Endothelial cell of umbilical vein (primary cell): ENCODE measurements at regions not wholly inside any gene's neighbourhood (a gene's known extent, or its start where the extent isn't known, plus 50 kb on each side); places are given as distances from the start of the nearest gene placed in this dataset.

Experiments used
- BruUV-seq: library from RNA; stranded (reverse); fragments of 400-500 nt; replicated peaks from 2 replicates; lab custom pipeline; 2021; lab: Mats Ljungman, UMichigan
- CTCF ChIA-PET: fragments of 300-600, 350-600 bp; sonication (Branson Sonifier 250); formaldehyde crosslinking; loops from one replicate; lab custom pipeline; 2021; ENCODE audit warnings: antibody characterized with exemption, inconsistent platforms; lab: Charles Lee
- POLR2A ChIA-PET: fragments of 300-600, 350-600 bp; sonication (Branson Sonifier 250); formaldehyde crosslinking; loops from one replicate; lab custom pipeline; 2021; ENCODE audit warnings: antibody characterized with exemption, inconsistent platforms; lab: Charles Lee
- DNase-seq: peaks from one replicate; pipeline ENCODE4 v3.0.0-alpha.2; 2011; ENCODE audit warnings: low read depth, low spot score
- FAIRE-seq: peaks from 2 replicates; lab custom pipeline; 2011; peaks lifted over from hg19 to GRCh38; lab: Jason Lieb, UNC
- H2AFZ ChIP-seq: 2 replicates; pipeline ENCODE4 v1.6.0; 2012; ENCODE audit warnings: low read depth, low read length, control low read depth, inconsistent platforms
- H3K27ac ChIP-seq: 2 replicates; pipeline ENCODE4 v1.5.1; 2011; ENCODE audit warnings: low read depth, mild to moderate bottlenecking, control low read depth, low read length, moderate library complexity; ENCODE audit not compliant: insufficient read depth
- H3K27me3 ChIP-seq, 2 experiments: 2 replicates each; pipeline versions ENCODE4 v1.6.0 to v1.6.1; 2011; ENCODE audit warnings: low read length in 2 of 2, mixed read lengths in 1 of 2; ENCODE audit not compliant: control insufficient read depth in 2 of 2, insufficient read depth in 2 of 2
- H3K36me3 ChIP-seq, 2 experiments: 2 replicates in 1 of 2; 3 replicates in 1 of 2; pipeline ENCODE4 v1.5.1; 2011; ENCODE audit warnings: low read length in 2 of 2, mild to moderate bottlenecking in 1 of 2, moderate library complexity in 1 of 2; ENCODE audit not compliant: control insufficient read depth in 2 of 2, insufficient read depth in 2 of 2; ENCODE audit errors: extremely low read depth in 1 of 2
- H3K4me1 ChIP-seq: 3 replicates; pipeline ENCODE4 v1.5.1; 2011; ENCODE audit warnings: mild to moderate bottlenecking, low read length; ENCODE audit not compliant: control insufficient read depth, insufficient read depth; ENCODE audit errors: extremely low read depth
- H3K4me2 ChIP-seq: 2 replicates; pipeline ENCODE4 v1.6.1; 2011; ENCODE audit warnings: low read length, control low read depth, mixed read lengths; ENCODE audit not compliant: insufficient read depth
- H3K4me3 ChIP-seq, 3 experiments: fragments of 200-600 bp in 1 of 3; sonication (generic), shearing (Covaris generic) in 1 of 3; replicated peaks in 1 of 3; 2 replicates each; pipeline ENCODE4 v1.5.1; 2011 to 2016; ENCODE audit warnings: control low read depth in 3 of 3, low read length in 3 of 3, mild to moderate bottlenecking in 2 of 3, inconsistent platforms in 1 of 3, low read depth in 1 of 3, moderate library complexity in 1 of 3; ENCODE audit not compliant: insufficient read depth in 1 of 3
- H3K79me2 ChIP-seq: 2 replicates; pipeline ENCODE4 v1.6.0; 2012; ENCODE audit warnings: low read length, inconsistent platforms; ENCODE audit not compliant: control insufficient read depth, insufficient read depth
- H3K9ac ChIP-seq: replicated peaks from 2 replicates; pipeline ENCODE3; 2011; ENCODE audit warnings: low read length, control low read depth; ENCODE audit not compliant: insufficient read depth; ENCODE audit errors: extremely low read depth
- H3K9me1 ChIP-seq: replicated peaks from 3 replicates; pipeline ENCODE4 v1.6.0; 2011; ENCODE audit warnings: mild to moderate bottlenecking, low read length; ENCODE audit not compliant: control insufficient read depth, insufficient read depth; ENCODE audit errors: extremely low read depth
- H3K9me3 ChIP-seq: replicated peaks from 2 replicates; pipeline ENCODE4 v1.5.1; 2012; ENCODE audit warnings: low read length, inconsistent platforms; ENCODE audit not compliant: control insufficient read depth, insufficient read depth
- H4K20me1 ChIP-seq: replicated peaks from 2 replicates; pipeline ENCODE3; 2011; ENCODE audit warnings: mild to moderate bottlenecking, low read length; ENCODE audit not compliant: control insufficient read depth, insufficient read depth; ENCODE audit errors: extremely low read depth
- CTCF ChIP-seq, 2 donors: IDR thresholded peaks; 1 replicate in 1 of 2; 2 replicates in 1 of 2; pipeline ENCODE4 v1.5.1; 2011; ENCODE audit warnings: low read length in 2 of 2, mild to moderate bottlenecking in 2 of 2, moderate library complexity in 2 of 2, control low read depth in 1 of 2, inconsistent platforms in 1 of 2, low read depth in 1 of 2; ENCODE audit not compliant: insufficient read depth in 1 of 2; ENCODE audit errors: extremely low read depth in 1 of 2
- EZH2 ChIP-seq: IDR thresholded peaks from 2 replicates; pipeline ENCODE4 v1.6.1; 2012; ENCODE audit warnings: borderline replicate concordance, low read depth, mild to moderate bottlenecking, moderate library complexity, low read length, inconsistent platforms; ENCODE audit not compliant: severe bottlenecking
- FOS ChIP-seq: IDR thresholded peaks from 2 replicates; pipeline ENCODE4 v1.6.1; 2011; ENCODE audit warnings: mild to moderate bottlenecking, low read length, moderate library complexity, borderline replicate concordance; ENCODE audit not compliant: insufficient read depth
- GATA2 ChIP-seq: IDR thresholded peaks from 2 replicates; pipeline ENCODE4 v1.7.0; 2011; ENCODE audit warnings: low read depth, mild to moderate bottlenecking, moderate library complexity, mixed read lengths, low read length; ENCODE audit not compliant: insufficient read length, insufficient read depth
- JUN ChIP-seq: IDR thresholded peaks from 2 replicates; pipeline ENCODE4 v1.6.1; 2011; ENCODE audit warnings: borderline replicate concordance, low read depth; ENCODE audit not compliant: insufficient read length, insufficient read depth
- MAX ChIP-seq: IDR thresholded peaks from 2 replicates; pipeline ENCODE4 v1.6.1; 2011; ENCODE audit not compliant: insufficient read depth, insufficient read length
- MYC ChIP-seq: IDR thresholded peaks from one replicate; pipeline ENCODE4 v1.6.1; 2011; ENCODE audit warnings: mild to moderate bottlenecking, low read depth, low read length
- POLR2A ChIP-seq: IDR thresholded peaks from 2 replicates; pipeline ENCODE4 v1.6.1; 2012; ENCODE audit warnings: low read depth, mild to moderate bottlenecking, control low read depth, low read length
- POLR2AphosphoS5 ChIP-seq: IDR thresholded peaks from 2 replicates; pipeline ENCODE4 v1.6.1; 2012; ENCODE audit warnings: low read depth, mild to moderate bottlenecking, control low read depth, low read length, moderate library complexity; ENCODE audit not compliant: insufficient read depth
- dilution Hi-C: fragments of 300-500 bp; cut with MboI; formaldehyde crosslinking; loops from one replicate; pipeline ENCODE4 v1.15.0; 2019; ENCODE audit warnings: low sequenced_read_pairs; ENCODE audit not compliant: extremely low pct_ligation_motif_present
- intact Hi-C: fragments of 100-400 bp; cut with micrococcal nuclease; formaldehyde crosslinking; loops from one replicate; pipeline ENCODE4 v1.10.0; 2022

- FAIRE-seq: no peak
- H3K9me3 ChIP-seq: no peaks in the 10 kb centered on the region
- intact Hi-C loops: no loop called here
- no peak for TF ChIP-seq MAX
- no peak for TF ChIP-seq JUN
- no peak for TF ChIP-seq EZH2
- TF ChIP-seq POLR2A: no peak
- no peak for TF ChIP-seq FOS
- TF ChIP-seq GATA2: no peak
- TF ChIP-seq CTCF (IDR thresholded peaks at IDR 0.05; ENCODE audit: extremely low read depth in 1 of 2, insufficient read depth in 1 of 2, low read depth in 1 of 2, low read length in 2 of 2): no peak
- TF ChIP-seq MYC: no peak
- TF ChIP-seq POLR2AphosphoS5: no peak
- H3K9me1 ChIP-seq: no peaks in the 10 kb centered on the region
- dilution Hi-C loops: no loop called here
- H3K4me2 ChIP-seq: no peak overlapping the region
- ChIA-PET CTCF (interaction anchor here (0.6 to 1.2 kb wide), 3 partner anchors 23 to 183 kb away, joined by 3 to 4 read pairs (median 3); no protein-coding TSS in a partner anchor), POLR2A (no interaction called here)
- peaks cover 5 to 7% of the 10 kb centered on the region in 2 experiments for H3K27me3 ChIP-seq
- no peak overlapping the region for H3K9ac ChIP-seq
- no peaks in the 10 kb centered on the region for H3K79me2 ChIP-seq
- no peak overlapping the region for H3K27ac ChIP-seq
- no peaks in the 10 kb centered on the region for H3K36me3 ChIP-seq
- H4K20me1 ChIP-seq: no peaks in the 10 kb centered on the region
- BruUV-seq: no TSS peak
- H3K4me1 ChIP-seq: no peaks in the 10 kb centered on the region
- H2AFZ ChIP-seq: no peak overlapping the region
- no peak overlapping the region for H3K4me3 ChIP-seq
- no peak for DNase-seq
These were observed 91.2 kb upstream of the CLMP start for GRCh38 chr11:123286255-123286654.
